ENCODE measurements at regions not wholly inside any gene's neighbourhood (a gene's known extent, or its start where the extent isn't known, plus 50 kb on each side); places are given as distances from the start of the nearest gene placed in this dataset.

GRCh38 chr7:120205101-120205500 is 67.9 kb upstream of the KCND2 start (continued):
- TF ChIP-seq EZH2 (IDR thresholded peaks at IDR 0.05; ENCODE audit: low read depth, unreplicated experiment) (no peak), POLR2AphosphoS5 (IDR thresholded peaks at IDR 0.05; ENCODE audit: low read depth) (no peak)

- H3K27me3 Mint-ChIP-seq (ENCODE audit: insufficient read depth, low read depth, poor library complexity): peaks cover 3% of the 10 kb centered on the region
- H3K36me3 Mint-ChIP-seq (ENCODE audit: low read depth): peaks cover 5% of the 10 kb centered on the region; the same call in 2 of the 3 replicates
- Histone ChIP-seq H2AFZ (no peak overlapping the region; the same call in 1 of the 2 replicates), H3K4me2 (no peak overlapping the region), H3K79me2 (replicated peaks; ENCODE audit: insufficient read depth) (no peaks in the 10 kb centered on the region), H4K20me1 (replicated peaks; ENCODE audit: insufficient read depth) (no peaks in the 10 kb centered on the region), H3K9me2 (ENCODE audit: insufficient read depth) (no peaks in the 10 kb centered on the region), H3F3A (replicated peaks; ENCODE audit: low read depth) (no peaks in the 10 kb centered on the region), H3K36me3 (ENCODE audit: insufficient read depth) (no peaks in the 10 kb centered on the region), H3K27me3 (ENCODE audit: insufficient read depth) (no peaks in the 10 kb centered on the region), H3K4me1 (ENCODE audit: insufficient read depth) (no peaks in the 10 kb centered on the region), H3K4me3 (no peak overlapping the region), H3K27ac (ENCODE audit: low read depth) (no peak overlapping the region)
- H3K4me3 Mint-ChIP-seq: no peak overlapping the region
- DNase-seq (ENCODE audit: low spot score) (peak; percentile 27), ATAC-seq (peak; percentile 38; the same call in 1 of the 3 replicates)
- H3K27ac Mint-ChIP-seq: no peak overlapping the region
- TF ChIP-seq NANOG (IDR thresholded peaks at IDR 0.05; ENCODE audit: borderline replicate concordance) (no peak), EZH2phosphoT487 (IDR thresholded peaks at IDR 0.05; ENCODE audit: unreplicated experiment) (no peak), ZNF462 (CRISPR knock-in tag; IDR thresholded peaks at IDR 0.05) (no peak), EZH2 (IDR thresholded peaks at IDR 0.05; ENCODE audit: low read depth, unreplicated experiment) (no peak), ZNF331 (CRISPR knock-in tag; IDR thresholded peaks at IDR 0.05; ENCODE audit: low read depth) (no peak), POLR2AphosphoS5 (IDR thresholded peaks at IDR 0.05; ENCODE audit: low read depth) (no peak)
- no peaks in the 10 kb centered on the region for H3K4me1 Mint-ChIP-seq
- H3K9me3 Mint-ChIP-seq: peaks cover 11% of the 10 kb centered on the region; the same call in 2 of the 3 replicates
Observed at GRCh38 chr7:120207037-120207436, 65.9 kb upstream of the KCND2 start.

Data from GM23338 (cell line).